Stimulated activated memory B cell treated with anti-CD40 and anti-IgM and Interleukin-4, amounts not matched to agents 10 μg/mL and 1 μg/mL and 100 μg/mL, for 72 hours (primary cell): ENCODE measurements at regions not wholly inside any gene's neighbourhood (a gene's known extent, or its start where the extent isn't known, plus 50 kb on each side); places are given as distances from the start of the nearest gene placed in this dataset.

Source experiments
- ATAC-seq: fragments of 150-1000 bp; cut with Tn5 transposase; 2 replicates; pipeline ENCODE4 v1.10.0; 2021
- H3K27ac Mint-ChIP-seq: one replicate; pipeline ENCODE4 v1.8.0; 2022; ENCODE audit warnings: mild to moderate bottlenecking, mixed read lengths
- H3K27me3 Mint-ChIP-seq: one replicate; pipeline ENCODE4 v1.8.0; 2022; ENCODE audit warnings: mixed read lengths
- H3K36me3 Mint-ChIP-seq: one replicate; pipeline ENCODE4 v1.8.0; 2022; ENCODE audit warnings: mixed read lengths
- H3K4me1 Mint-ChIP-seq: one replicate; pipeline ENCODE4 v1.8.0; 2022; ENCODE audit warnings: mixed read lengths
- H3K4me3 Mint-ChIP-seq: one replicate; pipeline ENCODE4 v1.8.0; 2022; ENCODE audit warnings: mild to moderate bottlenecking, moderate library complexity, mixed read lengths
- H3K9me3 Mint-ChIP-seq: one replicate; pipeline ENCODE4 v1.8.0; 2022; ENCODE audit warnings: mixed read lengths

DNA sequence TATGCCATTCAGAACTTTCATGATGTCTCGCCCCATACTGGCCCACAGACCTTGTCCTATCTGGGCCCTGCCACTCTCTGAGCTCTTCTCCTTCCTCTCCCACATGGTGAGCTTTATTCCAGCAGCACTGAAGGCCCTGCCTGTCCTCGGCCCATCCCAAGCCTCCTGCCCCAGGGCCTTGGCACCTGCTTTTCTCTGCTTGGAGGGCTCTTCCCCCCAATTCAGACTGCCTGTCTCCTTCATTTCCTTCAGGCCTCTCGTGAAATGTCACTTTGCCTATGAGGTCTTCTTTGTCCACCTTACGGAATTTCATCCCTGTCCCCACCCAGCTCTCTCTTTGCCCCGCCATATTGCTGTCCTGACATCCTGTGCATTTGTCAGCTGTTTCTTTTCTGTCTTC is 191.7 kb upstream of the POU3F1 start:
- Mint-ChIP-seq H3K27me3 (peaks cover 15% of the 10 kb centered on the region), H3K4me1 (no peaks in the 10 kb centered on the region), H3K9me3 (no peaks in the 10 kb centered on the region), H3K36me3 (no peaks in the 10 kb centered on the region), H3K4me3 (no peak overlapping the region), H3K27ac (no peak overlapping the region)
- ATAC-seq, result no peak

DNA sequence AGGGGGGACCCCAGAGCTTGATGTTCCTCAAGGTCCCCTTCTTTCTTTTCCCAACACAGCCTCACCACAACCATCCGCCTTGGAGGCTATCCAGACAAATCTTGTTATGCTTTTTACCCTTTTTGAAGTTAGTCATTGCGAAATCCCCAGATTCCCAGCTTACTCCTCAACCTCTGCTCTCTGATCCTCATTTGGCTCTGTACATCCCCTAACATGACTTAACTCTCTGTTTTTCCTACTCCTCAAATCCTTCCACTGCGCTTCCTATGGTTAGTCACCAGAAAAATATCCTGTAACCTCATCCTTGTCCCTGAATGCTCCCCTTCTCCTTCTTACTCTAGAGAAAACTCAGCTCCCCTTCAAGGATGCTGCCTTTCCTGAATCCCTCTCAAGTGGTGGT is 189.1 kb upstream of the POU3F1 start:
- Mint-ChIP-seq H3K4me1 (no peaks in the 10 kb centered on the region), H3K27me3 (peaks cover 15% of the 10 kb centered on the region), H3K9me3 (no peaks in the 10 kb centered on the region), H3K4me3 (no peak overlapping the region), H3K36me3 (no peaks in the 10 kb centered on the region), H3K27ac (no peak overlapping the region)
- ATAC-seq, result no peak

DNA sequence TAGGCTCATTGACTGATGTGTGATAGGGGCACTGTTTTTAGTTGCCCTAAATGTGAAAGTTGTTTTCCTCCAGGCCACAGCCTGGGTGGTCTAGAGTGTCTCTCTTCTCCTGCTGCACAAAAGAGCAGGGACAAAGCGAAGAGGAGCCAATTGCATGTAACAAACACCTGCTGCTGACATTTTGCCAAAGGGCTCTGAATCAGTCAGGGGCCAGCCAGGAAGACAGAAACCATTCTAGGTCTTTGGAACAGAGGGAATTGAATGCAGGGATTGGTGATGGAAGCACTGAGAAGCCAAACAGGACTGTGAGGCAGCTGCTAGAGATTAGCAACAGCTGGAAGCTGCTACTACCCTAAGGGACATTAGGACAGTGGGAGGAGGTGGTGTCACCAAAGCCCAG is 185.3 kb upstream of the POU3F1 start:
- Mint-ChIP-seq H3K27me3 (peaks cover 15% of the 10 kb centered on the region), H3K27ac (no peak overlapping the region), H3K9me3 (no peaks in the 10 kb centered on the region), H3K4me3 (no peak overlapping the region), H3K36me3 (no peaks in the 10 kb centered on the region), H3K4me1 (no peaks in the 10 kb centered on the region)
- ATAC-seq, result no peak

DNA sequence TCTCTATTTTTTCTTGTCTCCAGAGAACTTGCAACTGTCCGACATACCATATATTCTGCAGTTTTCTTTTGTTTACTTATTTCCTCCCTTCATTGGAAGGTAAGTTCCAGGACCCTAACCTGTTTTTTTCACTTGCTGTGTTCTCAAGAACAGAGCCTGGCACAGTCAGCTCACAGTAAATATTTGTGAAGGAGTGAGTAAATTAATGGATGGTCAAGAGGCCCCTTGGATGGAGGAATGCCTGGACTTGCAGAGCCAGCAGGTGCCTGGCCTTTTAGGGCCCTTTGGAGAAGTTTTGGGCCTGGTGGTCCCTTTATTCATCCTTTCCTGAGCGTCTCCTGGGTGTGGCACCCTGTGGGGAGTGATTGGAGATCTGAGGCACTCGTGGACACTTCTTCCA is 182.1 kb upstream of the POU3F1 start:
- Mint-ChIP-seq H3K9me3 (no peaks in the 10 kb centered on the region), H3K27ac (no peak overlapping the region), H3K4me1 (no peaks in the 10 kb centered on the region), H3K27me3 (no peaks in the 10 kb centered on the region), H3K36me3 (no peaks in the 10 kb centered on the region), H3K4me3 (no peak overlapping the region)
- no peak for ATAC-seq

DNA sequence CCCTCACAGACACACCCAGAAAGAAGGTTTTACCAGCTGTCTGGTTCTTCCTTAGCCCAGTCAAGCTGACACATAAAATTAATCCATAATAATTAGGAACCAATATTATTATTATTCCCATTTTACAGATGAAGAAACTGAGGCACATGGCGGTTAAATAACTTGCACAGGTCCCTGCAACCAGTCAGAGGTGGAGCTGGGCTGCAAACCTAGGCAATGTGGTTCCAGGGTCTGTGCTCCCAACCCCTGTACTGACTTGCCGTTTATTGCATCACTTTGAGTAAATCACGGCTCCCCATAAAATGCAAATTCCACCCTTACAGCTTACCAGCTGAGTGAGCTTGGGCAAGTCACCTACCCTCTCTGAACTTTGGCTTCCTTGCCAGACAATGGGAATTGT is 179.2 kb upstream of the POU3F1 start:
- H3K4me3 Mint-ChIP-seq, result no peak overlapping the region
- H3K9me3 Mint-ChIP-seq, result no peaks in the 10 kb centered on the region
- no peaks in the 10 kb centered on the region for H3K4me1 Mint-ChIP-seq
- no peak overlapping the region for H3K27ac Mint-ChIP-seq
- no peaks in the 10 kb centered on the region for H3K36me3 Mint-ChIP-seq
- no peak for ATAC-seq
- H3K27me3 Mint-ChIP-seq, result no peaks in the 10 kb centered on the region

DNA sequence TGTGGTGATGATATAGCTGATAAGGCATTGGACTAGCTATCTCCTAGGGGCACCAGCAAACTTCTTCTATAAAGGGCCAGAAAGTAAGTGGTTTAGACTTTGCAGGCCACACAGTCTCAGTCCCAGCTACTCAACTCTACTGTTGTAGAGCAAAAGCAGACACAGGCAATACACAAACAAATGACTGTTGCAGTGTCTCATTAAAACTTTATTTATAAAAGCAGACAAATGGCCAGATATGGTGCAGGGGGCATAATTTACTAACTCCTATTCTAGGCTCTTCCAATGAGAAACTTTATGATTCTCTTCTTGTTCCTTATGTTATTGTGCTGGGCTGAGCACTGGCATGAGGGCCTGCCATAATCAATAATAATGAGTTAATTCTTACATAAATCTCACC is 176.8 kb upstream of the POU3F1 start:
- Mint-ChIP-seq H3K27ac (no peak overlapping the region), H3K9me3 (no peaks in the 10 kb centered on the region), H3K4me3 (no peak overlapping the region), H3K27me3 (peaks cover 11% of the 10 kb centered on the region), H3K4me1 (no peaks in the 10 kb centered on the region), H3K36me3 (no peaks in the 10 kb centered on the region)
- ATAC-seq, result no peak

DNA sequence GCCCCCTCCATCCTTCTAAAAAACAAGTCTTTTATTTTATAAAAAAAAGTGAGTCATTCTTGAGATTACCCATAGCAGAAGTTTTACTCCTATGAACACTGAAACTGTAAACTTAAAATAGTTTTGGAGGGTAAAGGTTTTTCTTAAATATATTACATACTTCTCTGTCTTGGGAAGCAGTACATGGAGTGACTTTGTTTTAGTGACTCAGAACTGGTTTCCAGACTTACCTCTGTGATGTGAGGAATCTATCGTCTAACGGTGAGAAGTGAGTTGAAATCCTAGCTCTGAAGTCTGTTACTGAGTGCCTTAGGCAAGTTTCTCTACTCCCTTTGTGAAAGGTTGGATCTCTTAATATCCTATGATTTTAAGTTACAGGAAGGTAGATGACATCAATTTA is 176.3 kb upstream of the POU3F1 start:
- H3K9me3 Mint-ChIP-seq, result no peaks in the 10 kb centered on the region
- H3K4me1 Mint-ChIP-seq, result no peaks in the 10 kb centered on the region
- H3K36me3 Mint-ChIP-seq, result no peaks in the 10 kb centered on the region
- ATAC-seq, result no peak
- H3K4me3 Mint-ChIP-seq, result no peak overlapping the region
- no peak overlapping the region for H3K27ac Mint-ChIP-seq
- peaks cover 16% of the 10 kb centered on the region for H3K27me3 Mint-ChIP-seq

DNA sequence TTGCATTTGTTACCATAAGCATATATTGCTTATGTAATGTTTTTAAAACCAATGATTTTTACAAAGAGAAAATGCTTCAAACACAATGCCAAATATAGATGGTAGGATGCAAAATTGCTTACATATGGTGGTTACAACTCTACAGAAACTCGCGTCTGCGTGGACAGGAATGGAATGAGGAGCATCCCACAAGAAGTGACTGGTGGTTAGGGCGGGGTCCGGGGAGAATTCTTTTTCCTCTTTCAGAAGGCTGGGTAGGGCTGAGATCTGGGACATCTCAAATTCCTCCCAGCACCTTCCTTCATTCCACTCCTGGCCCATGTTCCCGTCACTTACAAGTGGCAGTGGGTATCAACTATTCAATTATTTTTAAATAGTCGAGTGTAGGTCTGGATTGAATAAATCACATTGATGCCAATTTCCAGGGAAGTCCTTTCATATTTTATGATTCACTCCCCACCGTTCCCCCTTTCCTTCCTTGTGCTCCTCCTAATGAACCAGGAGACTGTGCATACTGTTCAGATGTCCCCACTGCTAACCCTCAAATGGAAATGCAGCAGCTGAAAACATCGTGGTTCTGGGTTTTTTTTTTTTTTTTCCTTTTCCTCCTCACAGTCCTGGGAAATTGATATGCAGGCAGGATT is 174.5 kb upstream of the POU3F1 start:
- no peak for ATAC-seq
- Mint-ChIP-seq H3K4me3 (no peak overlapping the region), H3K4me1 (no peaks in the 10 kb centered on the region), H3K27me3 (peaks cover 25% of the 10 kb centered on the region), H3K27ac (no peak overlapping the region), H3K36me3 (no peaks in the 10 kb centered on the region), H3K9me3 (no peaks in the 10 kb centered on the region)

DNA sequence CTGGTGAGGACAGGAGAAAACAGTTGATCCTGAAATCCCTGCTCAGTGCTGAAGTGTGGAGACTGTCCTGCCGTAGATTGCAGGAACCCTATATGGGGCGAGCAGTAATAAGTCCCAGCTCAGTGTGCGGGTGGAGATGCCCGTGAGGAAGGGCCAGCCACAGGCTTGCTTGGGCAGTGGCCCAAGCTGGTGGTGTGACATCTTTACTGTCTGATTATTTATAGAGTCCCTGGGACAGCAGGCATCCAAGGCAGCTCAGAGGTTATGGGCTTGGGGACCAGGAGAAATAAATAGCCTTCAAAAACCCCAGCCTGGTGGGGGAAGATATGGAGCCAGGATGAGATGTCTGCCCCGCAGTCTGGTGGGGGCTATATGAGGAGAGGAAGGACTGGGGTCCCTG is 170.7 kb upstream of the POU3F1 start:
- no peak overlapping the region for H3K27ac Mint-ChIP-seq
- H3K9me3 Mint-ChIP-seq, result no peaks in the 10 kb centered on the region
- peaks cover 12% of the 10 kb centered on the region for H3K4me1 Mint-ChIP-seq
- H3K4me3 Mint-ChIP-seq, result no peak overlapping the region
- ATAC-seq, result no peak
- H3K27me3 Mint-ChIP-seq, result peaks cover 41% of the 10 kb centered on the region
- H3K36me3 Mint-ChIP-seq, result no peaks in the 10 kb centered on the region

DNA sequence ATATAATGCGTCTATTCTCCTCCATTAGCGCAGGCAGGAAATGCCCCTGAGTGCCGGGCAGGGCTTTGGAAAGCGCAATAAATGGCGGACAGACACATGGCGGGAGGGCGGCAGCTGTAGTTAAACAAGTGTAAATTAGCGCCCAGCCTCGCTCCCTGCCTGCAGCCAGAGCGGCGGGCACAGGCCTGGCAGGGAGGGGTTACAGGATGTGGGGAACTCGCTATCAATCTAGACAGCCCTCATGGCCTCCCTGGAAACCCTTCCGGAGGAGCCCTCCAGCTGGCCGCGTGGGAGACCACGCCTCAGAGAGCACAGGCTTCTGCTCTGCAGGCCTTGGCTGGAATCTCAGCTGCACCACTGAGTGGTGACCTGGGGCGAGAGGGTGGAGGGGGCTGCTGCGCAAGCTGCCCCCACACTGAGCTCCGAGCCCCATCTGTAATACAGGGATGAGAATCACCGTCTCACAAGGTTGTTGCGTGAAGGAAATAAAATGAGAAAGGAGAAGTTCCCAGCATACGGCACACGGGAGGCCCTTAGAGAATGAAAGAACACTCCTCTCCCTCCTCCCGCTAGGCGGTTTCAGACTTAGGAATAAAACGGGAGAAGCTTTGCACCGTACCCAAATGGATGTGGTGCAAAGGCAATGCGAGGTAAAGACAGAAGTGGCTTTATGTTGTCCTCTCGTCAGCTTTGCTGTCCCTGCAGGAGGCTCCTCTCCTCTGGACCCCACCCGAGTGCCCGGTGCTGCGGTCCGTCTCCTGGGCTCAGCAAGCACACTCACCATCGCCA is 167.2 kb upstream of the POU3F1 start:
- Mint-ChIP-seq H3K4me1 (peaks cover 20% of the 10 kb centered on the region), H3K4me3 (peak overlapping the region; percentile 51), H3K27ac (no peak overlapping the region), H3K36me3 (no peaks in the 10 kb centered on the region), H3K9me3 (no peaks in the 10 kb centered on the region), H3K27me3 (peaks cover 50% of the 10 kb centered on the region)
- peak; percentile 42 for ATAC-seq

DNA sequence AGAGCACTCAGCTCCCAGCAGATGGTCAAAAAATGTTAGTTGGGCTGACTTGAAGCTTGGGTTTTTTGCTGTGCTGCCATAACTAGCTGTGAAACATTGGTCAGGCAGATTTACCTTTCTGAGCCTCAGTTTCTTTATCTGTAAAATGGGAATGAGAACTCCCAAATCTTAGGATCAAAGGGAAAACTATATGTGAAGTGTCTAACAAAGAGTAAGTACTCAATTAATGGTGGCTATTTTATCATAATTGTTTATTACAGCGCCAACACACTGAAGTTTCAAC is 164.2 kb upstream of the POU3F1 start:
- peaks cover 21% of the 10 kb centered on the region for H3K4me1 Mint-ChIP-seq
- H3K27ac Mint-ChIP-seq, result no peak overlapping the region
- no peak overlapping the region for H3K4me3 Mint-ChIP-seq
- ATAC-seq, result no peak
- no peaks in the 10 kb centered on the region for H3K9me3 Mint-ChIP-seq
- no peaks in the 10 kb centered on the region for H3K36me3 Mint-ChIP-seq
- peaks cover 32% of the 10 kb centered on the region for H3K27me3 Mint-ChIP-seq

DNA sequence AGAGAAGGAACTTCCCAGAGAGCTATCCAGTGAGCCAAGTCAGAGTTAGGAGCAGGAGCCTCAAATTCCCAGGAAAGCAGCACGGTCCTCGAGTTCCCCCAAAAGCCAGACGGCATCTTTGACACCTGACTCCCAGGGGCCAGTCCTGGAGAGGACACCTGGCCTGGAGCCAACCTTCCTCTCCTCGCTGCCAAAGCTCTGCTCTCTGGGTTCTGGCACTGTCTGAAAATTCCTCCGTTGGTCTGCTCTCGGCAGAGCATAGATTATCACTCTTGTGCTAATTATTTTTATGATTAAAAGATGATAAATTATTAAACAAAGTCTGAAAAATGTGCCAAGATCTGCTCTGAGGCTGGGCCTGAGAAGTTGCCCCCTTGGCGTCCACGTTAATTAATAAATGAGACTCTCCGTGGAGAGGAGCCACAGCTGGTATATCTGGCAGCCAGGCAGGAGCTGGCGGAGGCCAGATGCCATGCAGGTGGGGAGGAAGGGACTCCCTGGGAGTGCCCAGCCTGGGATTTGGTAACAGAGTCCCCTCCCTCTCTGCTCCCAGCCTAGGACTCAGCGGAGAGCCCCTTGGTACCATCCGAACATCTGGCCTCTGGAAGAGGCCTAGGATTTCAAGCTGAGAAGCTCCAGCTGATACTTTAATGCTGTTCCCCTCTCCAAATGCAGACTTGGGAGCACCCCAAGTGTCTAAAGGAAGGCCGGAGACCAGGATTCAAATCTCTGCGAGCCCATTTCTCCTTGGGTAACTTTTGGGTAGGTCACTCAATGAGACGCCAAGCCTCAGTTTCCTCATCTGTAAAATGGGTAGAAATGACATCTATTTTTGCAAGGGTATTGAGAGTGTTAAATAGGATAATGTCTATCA is 163.7 kb upstream of the POU3F1 start:
- H3K4me1 Mint-ChIP-seq, result peaks cover 21% of the 10 kb centered on the region
- no peaks in the 10 kb centered on the region for H3K36me3 Mint-ChIP-seq
- H3K9me3 Mint-ChIP-seq, result no peaks in the 10 kb centered on the region
- peaks cover 32% of the 10 kb centered on the region for H3K27me3 Mint-ChIP-seq
- no peak overlapping the region for H3K27ac Mint-ChIP-seq
- no peak overlapping the region for H3K4me3 Mint-ChIP-seq
- ATAC-seq, result no peak

DNA sequence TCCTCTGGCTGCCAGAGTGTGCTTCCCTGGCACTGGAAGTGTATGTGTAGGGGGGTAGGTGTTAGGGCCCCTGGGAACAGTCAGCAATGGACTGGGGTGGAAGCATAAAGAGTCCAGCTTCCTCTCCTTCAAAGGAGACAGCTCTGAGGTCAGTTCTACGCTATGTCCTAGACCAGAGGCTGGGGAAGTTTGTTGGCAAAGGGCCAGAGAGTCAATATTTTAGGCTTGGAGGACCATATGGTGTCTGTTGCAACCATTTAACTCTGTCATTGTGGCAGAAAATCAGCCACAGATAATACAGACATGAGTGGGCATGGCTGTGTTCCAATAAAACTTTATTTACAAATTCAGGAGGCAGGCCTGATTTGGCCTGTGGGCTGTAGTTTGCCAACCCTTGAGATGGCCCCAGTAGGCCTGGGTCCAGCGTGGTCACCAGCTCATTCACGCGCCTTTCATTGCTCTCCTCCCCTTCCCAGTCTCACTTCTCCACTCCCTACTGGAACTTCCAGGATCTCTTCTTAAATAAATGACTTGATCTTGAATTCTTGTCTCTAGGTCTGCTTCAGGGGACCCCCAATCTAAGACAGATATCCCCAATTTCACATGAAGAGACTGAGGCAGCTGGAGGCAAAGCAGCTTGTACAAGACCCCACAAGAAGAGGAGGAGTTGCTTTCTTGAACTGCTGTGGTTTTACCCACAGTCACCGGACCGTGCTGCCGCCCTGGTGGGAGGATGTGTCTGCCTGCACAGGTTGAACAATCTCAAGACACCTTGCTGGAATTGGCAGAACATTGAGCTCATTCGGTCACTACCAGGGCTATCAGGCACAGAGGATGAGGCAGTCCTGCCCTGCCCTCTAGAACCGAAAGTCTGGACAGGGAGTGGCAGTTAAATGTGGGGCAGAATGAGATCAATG is 162.4 kb upstream of the POU3F1 start:
- no peaks in the 10 kb centered on the region for H3K9me3 Mint-ChIP-seq
- peak; percentile 59 for ATAC-seq
- no peak overlapping the region for H3K4me3 Mint-ChIP-seq
- peaks cover 17% of the 10 kb centered on the region for H3K4me1 Mint-ChIP-seq
- H3K27me3 Mint-ChIP-seq, result peaks cover 28% of the 10 kb centered on the region
- no peak overlapping the region for H3K27ac Mint-ChIP-seq
- H3K36me3 Mint-ChIP-seq, result no peaks in the 10 kb centered on the region

DNA sequence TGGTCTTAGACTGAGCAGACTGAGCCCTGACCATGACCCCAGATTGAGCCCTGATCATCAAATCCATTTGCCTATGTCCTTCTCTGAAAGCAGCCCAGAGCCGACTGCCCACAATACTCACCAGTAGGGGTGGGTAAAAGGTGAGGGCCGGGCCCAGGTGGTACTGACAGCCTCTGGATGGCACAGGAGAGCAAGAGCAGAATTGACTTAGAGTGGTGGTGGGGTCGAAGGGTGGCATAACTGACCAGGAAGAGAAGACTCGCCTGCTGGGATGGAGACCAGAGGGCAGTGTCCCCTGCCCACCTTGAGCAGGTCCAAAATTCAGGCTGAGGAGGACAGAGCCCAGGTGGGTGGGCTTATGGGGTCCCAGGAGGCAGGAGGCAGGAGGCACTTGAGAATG is 161.3 kb upstream of the POU3F1 start:
- no peak for ATAC-seq
- H3K9me3 Mint-ChIP-seq, result no peaks in the 10 kb centered on the region

DNA sequence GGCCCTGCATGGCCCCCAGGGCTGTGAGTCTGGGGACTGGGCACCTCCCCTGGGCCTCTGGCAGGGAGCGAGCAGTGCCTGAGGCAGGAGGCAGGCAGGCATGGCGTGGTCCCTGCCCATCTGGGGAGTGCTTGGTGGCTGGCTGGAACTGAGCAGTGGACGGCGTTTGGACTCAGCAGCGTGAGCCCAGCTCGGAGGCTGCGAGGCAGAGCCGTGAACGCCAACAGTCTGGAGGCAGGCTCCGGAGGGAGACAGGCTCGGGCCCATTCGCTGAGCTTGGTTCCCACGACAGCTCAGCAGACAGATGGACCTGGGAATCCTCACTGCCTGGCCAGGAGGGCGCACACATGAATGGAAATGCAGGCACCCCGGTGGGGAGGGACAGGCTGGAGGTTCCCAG is 160.7 kb upstream of the POU3F1 start:
- H3K4me1 Mint-ChIP-seq, result peaks cover 8% of the 10 kb centered on the region
- no peaks in the 10 kb centered on the region for H3K9me3 Mint-ChIP-seq
- ATAC-seq, result no peak
- H3K27me3 Mint-ChIP-seq, result peaks cover 15% of the 10 kb centered on the region
- no peak overlapping the region for H3K4me3 Mint-ChIP-seq
- H3K27ac Mint-ChIP-seq, result no peak overlapping the region
- H3K36me3 Mint-ChIP-seq, result no peaks in the 10 kb centered on the region

More for the DNA sequence above, 161.3 kb upstream of the POU3F1 start:
- no peak overlapping the region for H3K4me3 Mint-ChIP-seq
- H3K36me3 Mint-ChIP-seq, result no peaks in the 10 kb centered on the region
- peaks cover 19% of the 10 kb centered on the region for H3K27me3 Mint-ChIP-seq
- H3K4me1 Mint-ChIP-seq, result peaks cover 8% of the 10 kb centered on the region
- H3K27ac Mint-ChIP-seq, result no peak overlapping the region
